ENCODE measurements at regions not wholly inside any gene's neighbourhood (a gene's known extent, or its start where the extent isn't known, plus 50 kb on each side); places are given as distances from the start of the nearest gene placed in this dataset.

DNA sequence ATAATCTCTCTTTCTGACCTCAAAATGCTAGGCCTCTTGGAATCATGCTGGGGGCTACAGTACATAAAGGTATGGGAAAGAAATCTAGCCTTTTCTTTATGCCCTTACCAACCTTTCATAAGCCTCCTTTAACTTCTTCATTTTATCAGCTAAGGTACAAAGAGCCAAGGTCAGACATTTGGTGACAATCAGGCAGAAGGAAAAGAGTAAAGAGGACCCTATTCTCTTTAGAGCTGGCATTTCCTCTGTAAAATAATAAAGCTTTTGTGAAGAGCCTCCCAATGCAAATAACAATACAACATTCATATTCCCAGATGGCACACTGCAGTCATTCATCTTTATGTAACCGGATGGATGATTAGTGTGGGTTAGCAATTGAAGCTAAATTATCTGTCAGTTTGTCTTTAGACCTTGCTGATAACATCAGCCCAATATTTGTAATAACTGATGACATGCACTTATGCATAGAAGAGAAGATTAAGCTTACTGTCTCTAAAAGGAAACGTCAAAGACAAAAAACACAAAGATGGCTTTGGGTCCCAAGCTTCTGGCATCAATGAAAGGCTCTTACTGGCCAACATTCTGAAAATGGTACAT lies 163.1 kb downstream of the IBTK start:
- TF ChIP-seq, protein P1, sequence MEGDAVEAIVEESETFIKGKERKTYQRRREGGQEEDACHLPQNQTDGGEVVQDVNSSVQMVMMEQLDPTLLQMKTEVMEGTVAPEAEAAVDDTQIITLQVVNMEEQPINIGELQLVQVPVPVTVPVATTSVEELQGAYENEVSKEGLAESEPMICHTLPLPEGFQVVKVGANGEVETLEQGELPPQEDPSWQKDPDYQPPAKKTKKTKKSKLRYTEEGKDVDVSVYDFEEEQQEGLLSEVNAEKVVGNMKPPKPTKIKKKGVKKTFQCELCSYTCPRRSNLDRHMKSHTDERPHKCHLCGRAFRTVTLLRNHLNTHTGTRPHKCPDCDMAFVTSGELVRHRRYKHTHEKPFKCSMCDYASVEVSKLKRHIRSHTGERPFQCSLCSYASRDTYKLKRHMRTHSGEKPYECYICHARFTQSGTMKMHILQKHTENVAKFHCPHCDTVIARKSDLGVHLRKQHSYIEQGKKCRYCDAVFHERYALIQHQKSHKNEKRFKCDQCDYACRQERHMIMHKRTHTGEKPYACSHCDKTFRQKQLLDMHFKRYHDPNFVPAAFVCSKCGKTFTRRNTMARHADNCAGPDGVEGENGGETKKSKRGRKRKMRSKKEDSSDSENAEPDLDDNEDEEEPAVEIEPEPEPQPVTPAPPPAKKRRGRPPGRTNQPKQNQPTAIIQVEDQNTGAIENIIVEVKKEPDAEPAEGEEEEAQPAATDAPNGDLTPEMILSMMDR (IDR thresholded peaks at IDR 0.05; ENCODE audit: insufficient read depth, low read length): no peak
- TF ChIP-seq POLR2AphosphoS5 (IDR thresholded peaks at IDR 0.05; ENCODE audit: low read depth): no peak
- TF ChIP-seq, protein P2, sequence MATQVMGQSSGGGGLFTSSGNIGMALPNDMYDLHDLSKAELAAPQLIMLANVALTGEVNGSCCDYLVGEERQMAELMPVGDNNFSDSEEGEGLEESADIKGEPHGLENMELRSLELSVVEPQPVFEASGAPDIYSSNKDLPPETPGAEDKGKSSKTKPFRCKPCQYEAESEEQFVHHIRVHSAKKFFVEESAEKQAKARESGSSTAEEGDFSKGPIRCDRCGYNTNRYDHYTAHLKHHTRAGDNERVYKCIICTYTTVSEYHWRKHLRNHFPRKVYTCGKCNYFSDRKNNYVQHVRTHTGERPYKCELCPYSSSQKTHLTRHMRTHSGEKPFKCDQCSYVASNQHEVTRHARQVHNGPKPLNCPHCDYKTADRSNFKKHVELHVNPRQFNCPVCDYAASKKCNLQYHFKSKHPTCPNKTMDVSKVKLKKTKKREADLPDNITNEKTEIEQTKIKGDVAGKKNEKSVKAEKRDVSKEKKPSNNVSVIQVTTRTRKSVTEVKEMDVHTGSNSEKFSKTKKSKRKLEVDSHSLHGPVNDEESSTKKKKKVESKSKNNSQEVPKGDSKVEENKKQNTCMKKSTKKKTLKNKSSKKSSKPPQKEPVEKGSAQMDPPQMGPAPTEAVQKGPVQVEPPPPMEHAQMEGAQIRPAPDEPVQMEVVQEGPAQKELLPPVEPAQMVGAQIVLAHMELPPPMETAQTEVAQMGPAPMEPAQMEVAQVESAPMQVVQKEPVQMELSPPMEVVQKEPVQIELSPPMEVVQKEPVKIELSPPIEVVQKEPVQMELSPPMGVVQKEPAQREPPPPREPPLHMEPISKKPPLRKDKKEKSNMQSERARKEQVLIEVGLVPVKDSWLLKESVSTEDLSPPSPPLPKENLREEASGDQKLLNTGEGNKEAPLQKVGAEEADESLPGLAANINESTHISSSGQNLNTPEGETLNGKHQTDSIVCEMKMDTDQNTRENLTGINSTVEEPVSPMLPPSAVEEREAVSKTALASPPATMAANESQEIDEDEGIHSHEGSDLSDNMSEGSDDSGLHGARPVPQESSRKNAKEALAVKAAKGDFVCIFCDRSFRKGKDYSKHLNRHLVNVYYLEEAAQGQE (IDR thresholded peaks at IDR 0.05; ENCODE audit: insufficient replicate concordance, low read depth): no peak

Data from HL-60 (cell line).